Testis (tissue), 2 donors: ENCODE measurements at regions not wholly inside any gene's neighbourhood (a gene's known extent, or its start where the extent isn't known, plus 50 kb on each side); places are given as distances from the start of the nearest gene placed in this dataset.

Experiments used
- CTCF ChIP-seq, 3 experiments: fragments of 450-650 bp in 2 of 3; fragments of 200-600 bp in 1 of 3; sonication (generic) in 1 of 3; IDR thresholded peaks; one replicate each; pipeline ENCODE4 v1.5.1; 2016 to 2019; ENCODE audit warnings: antibody characterized with exemption in 3 of 3, mild to moderate bottlenecking in 2 of 3, moderate library complexity in 1 of 3
- POLR2A ChIP-seq: fragments of 450-650 bp; IDR thresholded peaks from one replicate; pipeline ENCODE4 v1.6.1; 2017; ENCODE audit warnings: antibody characterized with exemption, mild to moderate bottlenecking, moderate library complexity

GRCh38 chr1:235051521-235051920 lies 77.1 kb downstream of the TOMM20 start:
- TF ChIP-seq CTCF (IDR thresholded peaks at IDR 0.05) (no peak), POLR2A (no peak)
